ENCODE measurements at regions not wholly inside any gene's neighbourhood (a gene's known extent, or its start where the extent isn't known, plus 50 kb on each side); places are given as distances from the start of the nearest gene placed in this dataset.

- TF ChIP-seq CTCF (conservative IDR thresholded peaks at IDR 0.05), result no peak
- H3K27ac ChIP-seq, result no peak overlapping the region
Measured at GRCh38 chr1:82707681-82708080, 906.9 kb downstream of the ADGRL2 start.

- TF ChIP-seq CTCF (conservative IDR thresholded peaks at IDR 0.05), result no peak
- no peak for TF ChIP-seq ZFX (IDR thresholded peaks at IDR 0.05)
- no peak overlapping the region for H3K27ac ChIP-seq
Measured at GRCh38 chr1:82706741-82707140, 906.0 kb downstream of the ADGRL2 start.

- H3K27ac ChIP-seq, result no peak overlapping the region
- TF ChIP-seq CTCF (conservative IDR thresholded peaks at IDR 0.05) (no peak), ZFX (IDR thresholded peaks at IDR 0.05) (no peak)
Measured at GRCh38 chr1:82704966-82705365, 904.2 kb downstream of the ADGRL2 start.

- no peak overlapping the region for H3K27ac ChIP-seq
- TF ChIP-seq CTCF (conservative IDR thresholded peaks at IDR 0.05), result no peak
- no peak for TF ChIP-seq ZFX (IDR thresholded peaks at IDR 0.05)
Measured at GRCh38 chr1:82704393-82704792, 903.7 kb downstream of the ADGRL2 start.

GRCh38 chr1:82703951-82704350, 903.2 kb downstream of the ADGRL2 start:
- no peak for TF ChIP-seq CTCF (conservative IDR thresholded peaks at IDR 0.05)
- no peak for TF ChIP-seq ZFX (IDR thresholded peaks at IDR 0.05)
- no peak overlapping the region for H3K27ac ChIP-seq

GRCh38 chr1:82700476-82700875, 899.7 kb downstream of the ADGRL2 start:
- TF ChIP-seq CTCF (conservative IDR thresholded peaks at IDR 0.05) (no peak), ZFX (IDR thresholded peaks at IDR 0.05) (no peak)
- no peak overlapping the region for H3K27ac ChIP-seq

GRCh38 chr1:82697965-82698364, 897.2 kb downstream of the ADGRL2 start:
- H3K27ac ChIP-seq, result no peak overlapping the region
- TF ChIP-seq ZFX (IDR thresholded peaks at IDR 0.05) (no peak), CTCF (conservative IDR thresholded peaks at IDR 0.05) (no peak)

Measured in C4-2B (cell line).